Neural progenitor cell (in vitro differentiated cells): ENCODE measurements at regions not wholly inside any gene's neighbourhood (a gene's known extent, or its start where the extent isn't known, plus 50 kb on each side); places are given as distances from the start of the nearest gene placed in this dataset.
"Not testable (repeated sequence)": the region's sequence is repeated elsewhere in the genome, so short reads cannot be mapped to it uniquely, and the experiment has no call there.

Experiments
- DNase-seq: peaks from one replicate; pipeline ENCODE4 v3.0.0-alpha.2; 2016; ENCODE audit warnings: low spot score
- H2AFZ ChIP-seq: fragments of 200-600 bp; sonication (generic); replicated peaks from 2 replicates; pipeline ENCODE4 v1.6.1; 2016; ENCODE audit warnings: antibody characterized with exemption
- H3F3A ChIP-seq: fragments of 200-600 bp; sonication (generic); 2 replicates; pipeline ENCODE4 v1.6.1; 2016; ENCODE audit warnings: antibody characterized with exemption, low read depth
- H3K27ac ChIP-seq: fragments of 200-600 bp; sonication (generic); 2 replicates; pipeline ENCODE4 v1.5.1; 2016; ENCODE audit warnings: mild to moderate bottlenecking
- H3K27me3 ChIP-seq: fragments of 200-600 bp; sonication (generic); 2 replicates; pipeline ENCODE4 v1.6.1; 2016; ENCODE audit warnings: mild to moderate bottlenecking, moderate library complexity
- H3K36me3 ChIP-seq: fragments of 200-600 bp; sonication (generic); 2 replicates; pipeline ENCODE4 v1.5.1; 2016
- H3K4me1 ChIP-seq: fragments of 200-600 bp; sonication (generic); 2 replicates; pipeline ENCODE4 v1.6.1; 2016; ENCODE audit warnings: mixed run types
- H3K4me2 ChIP-seq: fragments of 200-600 bp; sonication (generic); 2 replicates; pipeline ENCODE4 v1.6.1; 2016
- H3K4me3 ChIP-seq: fragments of 200-600 bp; sonication (generic); 2 replicates; pipeline ENCODE4 v1.5.1; 2016
- H3K79me2 ChIP-seq: fragments of 200-600 bp; sonication (generic); 2 replicates; pipeline ENCODE4 v1.6.1; 2016; ENCODE audit warnings: low read depth
- H3K9ac ChIP-seq: fragments of 200-600 bp; sonication (generic); 2 replicates; pipeline ENCODE4 v1.6.1; 2016
- H3K9me3 ChIP-seq: fragments of 200-600 bp; sonication (generic); 2 replicates; pipeline ENCODE4 v1.5.1; 2016; ENCODE audit warnings: low read depth
- H4K20me1 ChIP-seq: fragments of 200-600 bp; sonication (generic); 2 replicates; pipeline ENCODE4 v1.6.1; 2016; ENCODE audit warnings: low read depth
- H3K27ac Mint-ChIP-seq: 3 replicates; pipeline ENCODE4 v1.8.0; 2021; ENCODE audit warnings: mixed read lengths
- H3K27me3 Mint-ChIP-seq: 2 replicates; pipeline ENCODE4 v1.8.0; 2022; ENCODE audit warnings: low read depth, mild to moderate bottlenecking, inconsistent platforms, moderate library complexity, mixed read lengths; ENCODE audit not compliant: insufficient read depth
- H3K36me3 Mint-ChIP-seq: 3 replicates; pipeline ENCODE4 v1.8.0; 2021; ENCODE audit warnings: mixed read lengths
- H3K4me1 Mint-ChIP-seq: 3 replicates; pipeline ENCODE4 v1.8.0; 2021; ENCODE audit warnings: mixed read lengths
- H3K4me3 Mint-ChIP-seq: 3 replicates; pipeline ENCODE4 v1.8.0; 2021; ENCODE audit warnings: mild to moderate bottlenecking, moderate library complexity, mixed read lengths
- H3K9me3 Mint-ChIP-seq: 3 replicates; pipeline ENCODE4 v1.8.0; 2020; ENCODE audit warnings: mixed read lengths
- CTCF ChIP-seq: fragments of 200-600 bp; sonication (generic); IDR thresholded peaks from 2 replicates; pipeline ENCODE4 v1.5.1; 2017; ENCODE audit warnings: antibody characterized with exemption, mild to moderate bottlenecking
- EZH2 ChIP-seq: fragments of 200-600 bp; sonication (generic); IDR thresholded peaks from 2 replicates; pipeline ENCODE4 v1.6.1; 2017; ENCODE audit warnings: antibody characterized with exemption, mild to moderate bottlenecking, moderate library complexity
- EZH2phosphoT487 ChIP-seq: fragments of 200-600 bp; sonication (generic); IDR thresholded peaks from 2 replicates; pipeline ENCODE4 v1.6.1; 2017; ENCODE audit warnings: antibody characterized with exemption

- no peaks in the 10 kb centered on the region for H3K36me3 Mint-ChIP-seq
- H3K27ac Mint-ChIP-seq, result no peak overlapping the region
- H3K4me3 Mint-ChIP-seq, result no peak overlapping the region
Measured at GRCh38 chr7:68971634-68972340, 626.5 kb upstream of the AUTS2 start.

GRCh38 chr7:68977385-68978055, 620.8 kb upstream of the AUTS2 start:
- no peaks in the 10 kb centered on the region for H3K79me2 ChIP-seq
- peaks cover 13% of the 10 kb centered on the region for H3K4me1 ChIP-seq
- Mint-ChIP-seq H3K4me3 (no peak overlapping the region), H3K27ac (no peak overlapping the region), H3K9me3 (peaks cover 2% of the 10 kb centered on the region), H3K27me3 (peaks cover 10% of the 10 kb centered on the region), H3K36me3 (no peaks in the 10 kb centered on the region), H3K4me1 (peaks cover 15% of the 10 kb centered on the region)
- TF ChIP-seq CTCF, result no peak
- TF ChIP-seq EZH2phosphoT487, result no peak
- no peak for TF ChIP-seq EZH2
- no peak for DNase-seq
- no peak overlapping the region for H3K9ac ChIP-seq
- no peaks in the 10 kb centered on the region for H3K27me3 ChIP-seq
- H3F3A ChIP-seq, result peaks cover 10% of the 10 kb centered on the region
- no peaks in the 10 kb centered on the region for H4K20me1 ChIP-seq
- no peak overlapping the region for H3K4me3 ChIP-seq
- no peak overlapping the region for H3K27ac ChIP-seq
- H3K4me2 ChIP-seq, result no peak overlapping the region
- H2AFZ ChIP-seq, result peak overlapping the region; percentile 0
- no peaks in the 10 kb centered on the region for H3K9me3 ChIP-seq
- H3K36me3 ChIP-seq, result no peaks in the 10 kb centered on the region

More at GRCh38 chr7:68971634-68972340, 626.5 kb upstream of the AUTS2 start:
- H3K36me3 ChIP-seq, result no peaks in the 10 kb centered on the region
- no peaks in the 10 kb centered on the region for H3F3A ChIP-seq
- H3K79me2 ChIP-seq, result no peaks in the 10 kb centered on the region
- no peak overlapping the region for H3K4me2 ChIP-seq
- no peak overlapping the region for H3K27ac ChIP-seq
- H4K20me1 ChIP-seq, result no peaks in the 10 kb centered on the region
- TF ChIP-seq CTCF (no peak), EZH2phosphoT487 (no peak), EZH2 (no peak)
- no peaks in the 10 kb centered on the region for H3K27me3 ChIP-seq
- H3K9me3 Mint-ChIP-seq, result peaks cover 2% of the 10 kb centered on the region
- no peak overlapping the region for H2AFZ ChIP-seq
- H3K4me1 Mint-ChIP-seq, result peaks cover 5% of the 10 kb centered on the region
- H3K4me1 ChIP-seq, result no peaks in the 10 kb centered on the region
- DNase-seq, result no peak
- no peaks in the 10 kb centered on the region for H3K27me3 Mint-ChIP-seq
- no peak overlapping the region for H3K4me3 ChIP-seq
- H3K9me3 ChIP-seq, result no peaks in the 10 kb centered on the region
- no peak overlapping the region for H3K9ac ChIP-seq

- Mint-ChIP-seq H3K27ac (no peak overlapping the region), H3K9me3 (peaks cover 2% of the 10 kb centered on the region), H3K27me3 (peaks cover 10% of the 10 kb centered on the region), H3K4me3 (no peak overlapping the region), H3K36me3 (no peaks in the 10 kb centered on the region), H3K4me1 (peaks cover 15% of the 10 kb centered on the region)
- no peak for TF ChIP-seq EZH2
- TF ChIP-seq EZH2phosphoT487, result no peak
- H3F3A ChIP-seq, result peaks cover 10% of the 10 kb centered on the region
- H3K9me3 ChIP-seq, result no peaks in the 10 kb centered on the region
- H3K27ac ChIP-seq, result no peak overlapping the region
- no peaks in the 10 kb centered on the region for H3K36me3 ChIP-seq
- no peak overlapping the region for H3K4me3 ChIP-seq
- H3K27me3 ChIP-seq, result no peaks in the 10 kb centered on the region
- H3K4me2 ChIP-seq, result no peak overlapping the region
- no peak overlapping the region for H2AFZ ChIP-seq
- H3K4me1 ChIP-seq, result peaks cover 13% of the 10 kb centered on the region
- no peaks in the 10 kb centered on the region for H3K79me2 ChIP-seq
- DNase-seq, result no peak
- no peaks in the 10 kb centered on the region for H4K20me1 ChIP-seq
- H3K9ac ChIP-seq, result no peak overlapping the region
Measured at GRCh38 chr7:68978710-68979109, 619.6 kb upstream of the AUTS2 start.

GRCh38 chr7:68980011-68980410, 618.3 kb upstream of the AUTS2 start:
- peaks cover 15% of the 10 kb centered on the region for H3K4me1 Mint-ChIP-seq
- H3K4me2 ChIP-seq, result no peak overlapping the region
- peaks cover 2% of the 10 kb centered on the region for H3K9me3 Mint-ChIP-seq
- no peaks in the 10 kb centered on the region for H3K36me3 ChIP-seq
- H3K4me3 ChIP-seq, result no peak overlapping the region
- no peaks in the 10 kb centered on the region for H3K36me3 Mint-ChIP-seq
- no peak for TF ChIP-seq EZH2
- no peak for TF ChIP-seq EZH2phosphoT487
- TF ChIP-seq CTCF, result no peak
- no peaks in the 10 kb centered on the region for H3K27me3 ChIP-seq
- peaks cover 10% of the 10 kb centered on the region for H3K27me3 Mint-ChIP-seq
- no peaks in the 10 kb centered on the region for H4K20me1 ChIP-seq
- no peak overlapping the region for H2AFZ ChIP-seq
- H3K4me1 ChIP-seq, result peaks cover 13% of the 10 kb centered on the region
- no peak for DNase-seq
- H3K9ac ChIP-seq, result no peak overlapping the region
- H3K27ac Mint-ChIP-seq, result no peak overlapping the region
- H3K79me2 ChIP-seq, result no peaks in the 10 kb centered on the region
- H3K27ac ChIP-seq, result no peak overlapping the region
- H3K9me3 ChIP-seq, result no peaks in the 10 kb centered on the region
- peaks cover 10% of the 10 kb centered on the region for H3F3A ChIP-seq
- no peak overlapping the region for H3K4me3 Mint-ChIP-seq

GRCh38 chr7:68980432-68980831, 617.8 kb upstream of the AUTS2 start:
- H3K4me3 ChIP-seq, H3K36me3 ChIP-seq, H3K27ac Mint-ChIP-seq, H3K79me2 ChIP-seq, H3K4me3 Mint-ChIP-seq, H3K36me3 Mint-ChIP-seq, DNase-seq, H3K27me3 ChIP-seq, H3K9ac ChIP-seq, H4K20me1 ChIP-seq, H3K27ac ChIP-seq, H3K9me3 ChIP-seq, H3K4me2 ChIP-seq, H3K9me3 Mint-ChIP-seq: not testable (repeated sequence)
- Histone ChIP-seq H3K4me1 (peaks cover 13% of the 10 kb centered on the region), H2AFZ (peak overlapping the region; percentile 12), H3F3A (peaks cover 10% of the 10 kb centered on the region)
- Mint-ChIP-seq H3K4me1 (peaks cover 15% of the 10 kb centered on the region), H3K27me3 (peaks cover 10% of the 10 kb centered on the region)
